Neural cell (in vitro differentiated cells): ENCODE measurements at regions not wholly inside any gene's neighbourhood (a gene's known extent, or its start where the extent isn't known, plus 50 kb on each side); places are given as distances from the start of the nearest gene placed in this dataset.

Experiments used
- H2AFZ ChIP-seq: fragments of 200-600, 300-800 bp; sonication (generic), shearing (Covaris generic); 2 replicates; pipeline ENCODE4 v1.6.0; 2014; ENCODE audit warnings: low read depth, mild to moderate bottlenecking, antibody characterized with exemption, low read length, moderate library complexity
- H3F3A ChIP-seq: fragments of 200-600 bp; shearing (Covaris generic); 2 replicates; pipeline ENCODE4 v1.6.1; 2016; ENCODE audit warnings: mild to moderate bottlenecking, moderate library complexity, mixed read lengths, antibody characterized with exemption, low read length; ENCODE audit not compliant: insufficient read depth, poor library complexity, severe bottlenecking
- H3K27ac ChIP-seq: fragments of 200-600, 300-800 bp; sonication (generic), shearing (Covaris generic); 2 replicates; pipeline ENCODE4 v1.5.1; 2014; ENCODE audit warnings: mild to moderate bottlenecking, low read length, moderate library complexity
- H3K27me3 ChIP-seq: fragments of 300-800, 200-600 bp; sonication (generic), shearing (Covaris generic); 2 replicates; pipeline ENCODE4 v1.6.0; 2014; ENCODE audit warnings: mild to moderate bottlenecking, low read depth, low read length, moderate library complexity; ENCODE audit not compliant: insufficient read depth
- H3K36me3 ChIP-seq: fragments of 300-800, 200-600 bp; sonication (generic), shearing (Covaris generic); 2 replicates; pipeline ENCODE4 v1.5.1; 2014; ENCODE audit warnings: mild to moderate bottlenecking, antibody characterized with exemption, low read length, moderate library complexity; ENCODE audit not compliant: insufficient read depth
- H3K4me2 ChIP-seq: fragments of 300-800, 200-600 bp; sonication (generic), shearing (Covaris generic); 2 replicates; pipeline ENCODE4 v1.6.0; 2014; ENCODE audit warnings: mild to moderate bottlenecking, low read length
- H3K4me3 ChIP-seq: fragments of 300-800, 200-600 bp; sonication (generic), shearing (Covaris generic); 2 replicates; pipeline ENCODE4 v1.5.1; 2014; ENCODE audit warnings: mild to moderate bottlenecking, low read length, moderate library complexity
- H3K79me2 ChIP-seq: fragments of 200-600 bp; shearing (Covaris generic); replicated peaks from 2 replicates; pipeline ENCODE4 v1.6.0; 2014; ENCODE audit warnings: mild to moderate bottlenecking, low read length, moderate library complexity; ENCODE audit not compliant: insufficient read depth
- H3K9ac ChIP-seq: fragments of 300-800, 200-600 bp; sonication (generic), shearing (Covaris generic); 2 replicates; pipeline ENCODE4 v1.6.1; 2016; ENCODE audit warnings: mild to moderate bottlenecking, low read length, mixed read lengths
- H3K9me2 ChIP-seq: fragments of 200-600 bp; shearing (Covaris generic); 2 replicates; pipeline ENCODE4 v1.6.1; 2016; ENCODE audit warnings: mild to moderate bottlenecking, low read length, mixed read lengths; ENCODE audit not compliant: insufficient read depth
- H3K9me3 ChIP-seq: fragments of 200-600, 300-800 bp; sonication (generic), shearing (Covaris generic); 2 replicates; pipeline ENCODE4 v1.6.1; 2016; ENCODE audit warnings: mild to moderate bottlenecking, mixed run types, low read length, moderate library complexity, mixed read lengths
- H4K20me1 ChIP-seq: fragments of 200-600 bp; shearing (Covaris generic); 2 replicates; pipeline ENCODE4 v1.6.1; 2016; ENCODE audit warnings: mild to moderate bottlenecking, mixed run types; ENCODE audit not compliant: insufficient read depth
- EP300 ChIP-seq: fragments of 450-650 bp; conservative IDR thresholded peaks from 2 replicates; pipeline ENCODE4 v1.6.1; 2014; ENCODE audit warnings: antibody characterized with exemption, mild to moderate bottlenecking, moderate library complexity; ENCODE audit not compliant: poor library complexity, severe bottlenecking
- EZH2 ChIP-seq: fragments of 200-600, 300-800 bp; shearing (Covaris generic), sonication (generic); IDR thresholded peaks from 2 replicates; pipeline ENCODE4 v1.6.1; 2014; ENCODE audit warnings: antibody characterized with exemption, low read length, borderline replicate concordance, mild to moderate bottlenecking; ENCODE audit not compliant: insufficient read depth, poor library complexity, severe bottlenecking
- MXI1 ChIP-seq: fragments of 450-650 bp; conservative IDR thresholded peaks from 2 replicates; pipeline ENCODE4 v1.6.1; 2014; ENCODE audit warnings: antibody characterized with exemption, mild to moderate bottlenecking; ENCODE audit not compliant: poor library complexity, severe bottlenecking
- POLR2AphosphoS5 ChIP-seq: IDR thresholded peaks from 2 replicates; pipeline ENCODE4 v1.6.1; 2012
- RAD21 ChIP-seq: fragments of 450-650 bp; conservative IDR thresholded peaks from 2 replicates; pipeline ENCODE4 v1.6.1; 2014; ENCODE audit warnings: antibody characterized with exemption, mild to moderate bottlenecking, moderate library complexity
- SMC3 ChIP-seq: fragments of 450-650 bp; conservative IDR thresholded peaks from 2 replicates; pipeline ENCODE4 v1.6.1; 2014; ENCODE audit warnings: antibody characterized with exemption, mild to moderate bottlenecking, moderate library complexity; ENCODE audit not compliant: poor library complexity
- TAF1 ChIP-seq: IDR thresholded peaks from 2 replicates; pipeline ENCODE4 v1.6.1; 2012; ENCODE audit warnings: low read depth
- TF ChIP-seq, protein P1 (sequence below): IDR thresholded peaks from 2 replicates; pipeline ENCODE4 v1.6.1; 2012; ENCODE audit warnings: borderline replicate concordance
- TF ChIP-seq, protein P2 (sequence below): fragments of 450-650 bp; IDR thresholded peaks from 2 replicates; pipeline ENCODE4 v1.5.1; 2014; ENCODE audit warnings: antibody characterized with exemption, mild to moderate bottlenecking, moderate library complexity; ENCODE audit not compliant: poor library complexity, severe bottlenecking

DNA sequence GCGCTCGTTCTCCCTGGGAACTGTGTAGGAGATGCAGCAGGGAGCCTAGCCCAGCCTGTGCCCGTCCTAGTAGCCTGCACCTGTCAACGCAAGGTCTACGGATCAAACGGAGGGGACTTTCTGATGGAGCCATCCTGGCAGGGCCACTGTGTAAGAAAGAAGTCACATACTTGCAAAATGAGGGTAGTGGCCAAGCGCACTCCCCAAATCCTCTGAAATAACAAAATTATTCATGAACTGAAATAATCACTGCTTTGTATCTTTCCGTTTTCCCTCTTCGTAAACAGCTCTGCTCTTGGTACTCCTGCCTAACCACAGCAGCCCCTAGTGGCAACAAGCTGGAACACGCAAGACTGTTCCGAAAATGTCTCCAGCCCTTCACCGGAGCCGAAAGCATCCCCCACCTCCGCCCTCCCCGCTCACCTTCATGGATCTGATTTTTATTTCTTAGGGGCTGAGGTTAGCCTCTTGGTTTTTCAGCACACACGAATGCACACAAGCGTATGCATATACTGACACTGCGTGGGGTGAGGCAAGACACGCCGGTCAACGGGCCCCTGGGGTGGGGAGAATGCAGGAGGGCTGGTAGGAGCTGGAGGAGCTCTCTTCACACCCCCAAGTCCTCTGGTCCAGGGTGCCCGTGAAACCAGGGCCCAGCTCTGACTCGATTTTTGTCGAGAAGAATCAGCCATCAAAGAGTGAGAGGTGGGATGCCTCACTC, 100.8 kb downstream of the ABCC12 start:
- Histone ChIP-seq H3K36me3 (no peaks in the 10 kb centered on the region), H3K79me2 (no peaks in the 10 kb centered on the region), H3K9ac (no peak overlapping the region), H2AFZ (no peak overlapping the region), H3K9me2 (no peaks in the 10 kb centered on the region), H3K27ac (no peak overlapping the region), H3K4me2 (no peak overlapping the region), H3K9me3 (no peaks in the 10 kb centered on the region), H4K20me1 (no peaks in the 10 kb centered on the region), H3F3A (no peaks in the 10 kb centered on the region), H3K4me3 (no peak overlapping the region), H3K27me3 (no peaks in the 10 kb centered on the region)
- no peak for TF ChIP-seq EP300
- TF ChIP-seq, protein P1, sequence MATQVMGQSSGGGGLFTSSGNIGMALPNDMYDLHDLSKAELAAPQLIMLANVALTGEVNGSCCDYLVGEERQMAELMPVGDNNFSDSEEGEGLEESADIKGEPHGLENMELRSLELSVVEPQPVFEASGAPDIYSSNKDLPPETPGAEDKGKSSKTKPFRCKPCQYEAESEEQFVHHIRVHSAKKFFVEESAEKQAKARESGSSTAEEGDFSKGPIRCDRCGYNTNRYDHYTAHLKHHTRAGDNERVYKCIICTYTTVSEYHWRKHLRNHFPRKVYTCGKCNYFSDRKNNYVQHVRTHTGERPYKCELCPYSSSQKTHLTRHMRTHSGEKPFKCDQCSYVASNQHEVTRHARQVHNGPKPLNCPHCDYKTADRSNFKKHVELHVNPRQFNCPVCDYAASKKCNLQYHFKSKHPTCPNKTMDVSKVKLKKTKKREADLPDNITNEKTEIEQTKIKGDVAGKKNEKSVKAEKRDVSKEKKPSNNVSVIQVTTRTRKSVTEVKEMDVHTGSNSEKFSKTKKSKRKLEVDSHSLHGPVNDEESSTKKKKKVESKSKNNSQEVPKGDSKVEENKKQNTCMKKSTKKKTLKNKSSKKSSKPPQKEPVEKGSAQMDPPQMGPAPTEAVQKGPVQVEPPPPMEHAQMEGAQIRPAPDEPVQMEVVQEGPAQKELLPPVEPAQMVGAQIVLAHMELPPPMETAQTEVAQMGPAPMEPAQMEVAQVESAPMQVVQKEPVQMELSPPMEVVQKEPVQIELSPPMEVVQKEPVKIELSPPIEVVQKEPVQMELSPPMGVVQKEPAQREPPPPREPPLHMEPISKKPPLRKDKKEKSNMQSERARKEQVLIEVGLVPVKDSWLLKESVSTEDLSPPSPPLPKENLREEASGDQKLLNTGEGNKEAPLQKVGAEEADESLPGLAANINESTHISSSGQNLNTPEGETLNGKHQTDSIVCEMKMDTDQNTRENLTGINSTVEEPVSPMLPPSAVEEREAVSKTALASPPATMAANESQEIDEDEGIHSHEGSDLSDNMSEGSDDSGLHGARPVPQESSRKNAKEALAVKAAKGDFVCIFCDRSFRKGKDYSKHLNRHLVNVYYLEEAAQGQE: no peak
- TF ChIP-seq MXI1: no peak
- TF ChIP-seq, protein P2, sequence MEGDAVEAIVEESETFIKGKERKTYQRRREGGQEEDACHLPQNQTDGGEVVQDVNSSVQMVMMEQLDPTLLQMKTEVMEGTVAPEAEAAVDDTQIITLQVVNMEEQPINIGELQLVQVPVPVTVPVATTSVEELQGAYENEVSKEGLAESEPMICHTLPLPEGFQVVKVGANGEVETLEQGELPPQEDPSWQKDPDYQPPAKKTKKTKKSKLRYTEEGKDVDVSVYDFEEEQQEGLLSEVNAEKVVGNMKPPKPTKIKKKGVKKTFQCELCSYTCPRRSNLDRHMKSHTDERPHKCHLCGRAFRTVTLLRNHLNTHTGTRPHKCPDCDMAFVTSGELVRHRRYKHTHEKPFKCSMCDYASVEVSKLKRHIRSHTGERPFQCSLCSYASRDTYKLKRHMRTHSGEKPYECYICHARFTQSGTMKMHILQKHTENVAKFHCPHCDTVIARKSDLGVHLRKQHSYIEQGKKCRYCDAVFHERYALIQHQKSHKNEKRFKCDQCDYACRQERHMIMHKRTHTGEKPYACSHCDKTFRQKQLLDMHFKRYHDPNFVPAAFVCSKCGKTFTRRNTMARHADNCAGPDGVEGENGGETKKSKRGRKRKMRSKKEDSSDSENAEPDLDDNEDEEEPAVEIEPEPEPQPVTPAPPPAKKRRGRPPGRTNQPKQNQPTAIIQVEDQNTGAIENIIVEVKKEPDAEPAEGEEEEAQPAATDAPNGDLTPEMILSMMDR: peak; percentile 86
- TF ChIP-seq SMC3: peak; percentile 87
- TF ChIP-seq POLR2AphosphoS5: no peak
- no peak for TF ChIP-seq TAF1
- peak; percentile 91 for TF ChIP-seq RAD21
- TF ChIP-seq EZH2: no peak

DNA sequence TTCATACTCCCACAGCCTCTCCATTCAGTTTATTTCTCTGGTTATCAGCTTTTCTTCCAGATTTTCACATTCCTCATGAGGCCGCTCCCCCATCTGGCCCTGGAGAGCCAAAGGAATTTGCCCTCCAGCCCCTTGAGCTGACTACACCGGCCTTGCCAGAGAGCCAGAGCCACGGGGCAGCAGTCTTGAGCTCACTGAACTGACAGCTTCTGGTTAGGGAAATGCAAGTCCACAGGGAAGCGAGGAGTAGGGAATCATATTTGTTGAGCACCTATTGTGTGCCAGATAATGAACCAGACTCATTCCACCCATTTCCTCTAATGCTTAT, 102.4 kb downstream of the ABCC12 start:
- H3K9me3 ChIP-seq: no peaks in the 10 kb centered on the region
- H3K79me2 ChIP-seq: no peaks in the 10 kb centered on the region
- no peaks in the 10 kb centered on the region for H3K27me3 ChIP-seq
- H3K9me2 ChIP-seq: no peaks in the 10 kb centered on the region
- no peak overlapping the region for H3K9ac ChIP-seq
- H3K4me2 ChIP-seq: no peak overlapping the region
- H3F3A ChIP-seq: no peaks in the 10 kb centered on the region
- no peaks in the 10 kb centered on the region for H4K20me1 ChIP-seq
- no peaks in the 10 kb centered on the region for H3K36me3 ChIP-seq
- H3K4me3 ChIP-seq: no peak overlapping the region
- peak; percentile 1 for TF ChIP-seq EP300
- TF ChIP-seq, protein P1: no peak
- no peak overlapping the region for H3K27ac ChIP-seq
- no peak overlapping the region for H2AFZ ChIP-seq
